Body of pancreas (tissue), 4 donors: ENCODE measurements at regions not wholly inside any gene's neighbourhood (a gene's known extent, or its start where the extent isn't known, plus 50 kb on each side); places are given as distances from the start of the nearest gene placed in this dataset.
A peak's percentile ranks its signal among the peaks of the same experiment; 100 is the strongest.

Experiments used
- POLR2A ChIP-seq, 3 donors: fragments of 450-650 bp; IDR thresholded peaks; one replicate each; pipeline ENCODE4 v1.6.1; 2016; ENCODE audit warnings: antibody characterized with exemption in 3 of 3, mild to moderate bottlenecking in 2 of 3
- TF ChIP-seq, protein P1 (sequence below), 7 experiments: fragments of 450-650 bp in 4 of 7; fragments of 200-600 bp in 3 of 7; sonication (generic) in 3 of 7; IDR thresholded peaks; one replicate each; pipeline ENCODE4 v1.5.1; 2016 to 2019; ENCODE audit warnings: antibody characterized with exemption in 7 of 7

DNA sequence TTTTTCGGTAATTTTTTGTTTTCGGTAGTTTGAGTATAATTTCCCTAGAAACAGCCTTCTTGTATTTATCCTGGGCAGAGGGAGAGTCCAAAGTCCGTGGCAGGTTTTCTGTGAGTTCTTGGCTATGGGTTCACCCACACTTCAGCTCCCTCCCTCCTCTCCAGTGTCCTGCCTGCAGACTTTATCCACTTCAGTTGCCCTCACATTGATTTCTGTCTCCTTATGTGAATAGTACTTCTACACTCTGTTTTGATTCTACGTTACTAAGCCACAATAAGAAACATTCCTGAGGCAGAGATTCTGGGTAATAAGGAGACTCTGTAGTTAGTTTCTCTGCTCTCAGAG, 868.6 kb downstream of the METTL15 start:
- TF ChIP-seq, protein P1, sequence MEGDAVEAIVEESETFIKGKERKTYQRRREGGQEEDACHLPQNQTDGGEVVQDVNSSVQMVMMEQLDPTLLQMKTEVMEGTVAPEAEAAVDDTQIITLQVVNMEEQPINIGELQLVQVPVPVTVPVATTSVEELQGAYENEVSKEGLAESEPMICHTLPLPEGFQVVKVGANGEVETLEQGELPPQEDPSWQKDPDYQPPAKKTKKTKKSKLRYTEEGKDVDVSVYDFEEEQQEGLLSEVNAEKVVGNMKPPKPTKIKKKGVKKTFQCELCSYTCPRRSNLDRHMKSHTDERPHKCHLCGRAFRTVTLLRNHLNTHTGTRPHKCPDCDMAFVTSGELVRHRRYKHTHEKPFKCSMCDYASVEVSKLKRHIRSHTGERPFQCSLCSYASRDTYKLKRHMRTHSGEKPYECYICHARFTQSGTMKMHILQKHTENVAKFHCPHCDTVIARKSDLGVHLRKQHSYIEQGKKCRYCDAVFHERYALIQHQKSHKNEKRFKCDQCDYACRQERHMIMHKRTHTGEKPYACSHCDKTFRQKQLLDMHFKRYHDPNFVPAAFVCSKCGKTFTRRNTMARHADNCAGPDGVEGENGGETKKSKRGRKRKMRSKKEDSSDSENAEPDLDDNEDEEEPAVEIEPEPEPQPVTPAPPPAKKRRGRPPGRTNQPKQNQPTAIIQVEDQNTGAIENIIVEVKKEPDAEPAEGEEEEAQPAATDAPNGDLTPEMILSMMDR (IDR thresholded peaks at IDR 0.05), result no peak
- peak in 1 of 3 donors; percentile 19 for TF ChIP-seq POLR2A (IDR thresholded peaks at IDR 0.05)
